ENCODE measurements at regions not wholly inside any gene's neighbourhood (a gene's known extent, or its start where the extent isn't known, plus 50 kb on each side); places are given as distances from the start of the nearest gene placed in this dataset.

GRCh38 chr7:124603066-124603465 lies 162.5 kb downstream of the GPR37 start (continued):
- no peak for TF ChIP-seq NANOG (IDR thresholded peaks at IDR 0.05; ENCODE audit: insufficient read depth, low read depth, low read length, poor library complexity, severe bottlenecking)
- TF ChIP-seq CHD7 (IDR thresholded peaks at IDR 0.05; ENCODE audit: insufficient replicate concordance, low read length): no peak
